ENCODE measurements at regions not wholly inside any gene's neighbourhood (a gene's known extent, or its start where the extent isn't known, plus 50 kb on each side); places are given as distances from the start of the nearest gene placed in this dataset.
"Not testable (repeated sequence)": the region's sequence is repeated elsewhere in the genome, so short reads cannot be mapped to it uniquely, and the experiment has no call there.

- H3K27me3 ChIP-seq, result no peaks in the 10 kb centered on the region
- no peaks in the 10 kb centered on the region for H3K4me1 ChIP-seq
- no peak overlapping the region for H3K27ac ChIP-seq
- DNase-seq (ENCODE audit: extremely low spot score in 2 of 2), result no peak
- intact Hi-C loops (cut with DNase I), result no loop called here
- H3K4me3 ChIP-seq, result no peak overlapping the region
- no peak for TF ChIP-seq POLR2A (IDR thresholded peaks at IDR 0.05)
- no peak for TF ChIP-seq CTCF (IDR thresholded peaks at IDR 0.05)
- no peak for TF ChIP-seq POLR2AphosphoS5 (IDR thresholded peaks at IDR 0.05; ENCODE audit: insufficient read depth in 1 of 2, low read depth in 1 of 2)
- no peaks in the 10 kb centered on the region for H3K9me3 ChIP-seq
- H3K36me3 ChIP-seq, result no peaks in the 10 kb centered on the region
Measured at GRCh38 chr6:20008131-20008530, 171.0 kb downstream of the ID4 start.

GRCh38 chr6:20013066-20013861, 176.1 kb downstream of the ID4 start:
- TF ChIP-seq POLR2AphosphoS5 (IDR thresholded peaks at IDR 0.05; ENCODE audit: insufficient read depth in 1 of 2, low read depth in 1 of 2) (no peak), POLR2A (IDR thresholded peaks at IDR 0.05) (no peak), CTCF (IDR thresholded peaks at IDR 0.05) (no peak)
- DNase-seq (ENCODE audit: extremely low spot score in 2 of 2), result no peak
- Histone ChIP-seq H3K36me3 (no peaks in the 10 kb centered on the region), H3K27me3 (no peaks in the 10 kb centered on the region), H3K9me3 (no peaks in the 10 kb centered on the region), H3K4me3 (no peak overlapping the region), H3K4me1 (no peaks in the 10 kb centered on the region), H3K27ac (no peak overlapping the region)
- intact Hi-C loops (cut with DNase I), result no loop called here

GRCh38 chr6:20014508-20014907, 177.3 kb downstream of the ID4 start:
- intact Hi-C loops (cut with DNase I), result no loop called here
- H3K36me3 ChIP-seq, result no peaks in the 10 kb centered on the region
- H3K4me1 ChIP-seq, result no peaks in the 10 kb centered on the region
- H3K9me3 ChIP-seq, result no peaks in the 10 kb centered on the region
- TF ChIP-seq CTCF (IDR thresholded peaks at IDR 0.05), result no peak
- TF ChIP-seq POLR2A (IDR thresholded peaks at IDR 0.05), result no peak
- TF ChIP-seq POLR2AphosphoS5 (IDR thresholded peaks at IDR 0.05; ENCODE audit: insufficient read depth in 1 of 2, low read depth in 1 of 2), result no peak
- no peak overlapping the region for H3K27ac ChIP-seq
- H3K4me3 ChIP-seq, result no peak overlapping the region
- no peak for DNase-seq (ENCODE audit: extremely low spot score in 2 of 2)
- H3K27me3 ChIP-seq, result no peaks in the 10 kb centered on the region

GRCh38 chr6:20020526-20020925, 183.4 kb downstream of the ID4 start:
- Histone ChIP-seq H3K36me3 (no peaks in the 10 kb centered on the region), H3K27me3 (no peaks in the 10 kb centered on the region), H3K27ac (no peak overlapping the region), H3K4me3 (no peak overlapping the region), H3K4me1 (no peaks in the 10 kb centered on the region), H3K9me3 (no peaks in the 10 kb centered on the region)
- intact Hi-C loops (cut with DNase I), result no loop called here
- DNase-seq (ENCODE audit: extremely low spot score in 2 of 2), result no peak
- TF ChIP-seq POLR2AphosphoS5 (IDR thresholded peaks at IDR 0.05; ENCODE audit: insufficient read depth in 1 of 2, low read depth in 1 of 2) (no peak), CTCF (IDR thresholded peaks at IDR 0.05) (no peak), POLR2A (IDR thresholded peaks at IDR 0.05) (no peak)

- no peaks in the 10 kb centered on the region for H3K36me3 ChIP-seq
- H3K27ac ChIP-seq, result no peak overlapping the region
- intact Hi-C loops (cut with DNase I), result no loop called here
- no peak overlapping the region for H3K4me3 ChIP-seq
- no peak for TF ChIP-seq POLR2A (IDR thresholded peaks at IDR 0.05)
- TF ChIP-seq POLR2AphosphoS5 (IDR thresholded peaks at IDR 0.05; ENCODE audit: insufficient read depth in 1 of 2, low read depth in 1 of 2), result no peak
- no peak for TF ChIP-seq CTCF (IDR thresholded peaks at IDR 0.05)
- H3K4me1 ChIP-seq, result no peaks in the 10 kb centered on the region
- H3K9me3 ChIP-seq, result no peaks in the 10 kb centered on the region
- DNase-seq (ENCODE audit: extremely low spot score in 2 of 2), result no peak
- no peaks in the 10 kb centered on the region for H3K27me3 ChIP-seq
Measured at GRCh38 chr6:20021795-20022194, 184.6 kb downstream of the ID4 start.

- H3K27ac ChIP-seq; H3K4me1 ChIP-seq; intact Hi-C loops (cut with DNase I); H3K27me3 ChIP-seq; H3K9me3 ChIP-seq; H3K36me3 ChIP-seq; H3K4me3 ChIP-seq; DNase-seq (ENCODE audit: extremely low spot score in 2 of 2): not testable (repeated sequence)
Measured at GRCh38 chr6:20023549-20024315, 186.6 kb downstream of the ID4 start.
